RPMI8226 (cell line): ENCODE measurements at regions not wholly inside any gene's neighbourhood (a gene's known extent, or its start where the extent isn't known, plus 50 kb on each side); places are given as distances from the start of the nearest gene placed in this dataset.
"Not testable (repeated sequence)": the region's sequence is repeated elsewhere in the genome, so short reads cannot be mapped to it uniquely, and the experiment has no call there.

Experiments
- DNase-seq: peaks from one replicate; pipeline ENCODE4 v3.0.0-alpha.2; 2015

DNA sequence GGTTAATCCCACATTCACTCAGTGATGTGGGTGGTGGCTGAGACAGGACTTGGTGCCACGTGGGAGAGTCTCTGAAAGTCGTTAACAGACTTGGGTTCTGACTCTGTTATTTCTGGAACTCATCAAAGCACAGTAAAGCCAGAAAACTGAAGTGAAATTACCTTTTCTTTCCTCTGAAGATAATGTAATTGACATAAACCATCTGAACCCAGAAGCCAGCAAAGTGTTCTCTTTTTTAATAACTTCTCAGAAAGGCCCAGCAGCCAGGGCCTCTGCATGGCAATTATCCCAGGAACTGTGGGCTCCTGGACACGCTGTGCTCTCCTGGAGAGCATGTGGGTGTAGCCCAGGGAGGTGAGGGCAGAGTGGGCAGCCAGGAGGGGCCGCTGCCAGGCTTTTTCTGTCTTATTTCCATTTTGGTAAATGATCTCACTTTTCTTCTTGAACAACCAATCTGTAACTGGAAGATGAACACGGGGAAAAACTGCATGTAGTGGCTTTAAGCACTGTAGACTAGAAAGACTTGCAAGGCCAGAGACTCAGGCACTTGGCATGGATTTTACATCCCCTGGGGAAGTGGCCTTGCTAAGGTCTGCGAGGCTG lies 444.1 kb upstream of the TMEM132C start:
- no peak for DNase-seq

DNA sequence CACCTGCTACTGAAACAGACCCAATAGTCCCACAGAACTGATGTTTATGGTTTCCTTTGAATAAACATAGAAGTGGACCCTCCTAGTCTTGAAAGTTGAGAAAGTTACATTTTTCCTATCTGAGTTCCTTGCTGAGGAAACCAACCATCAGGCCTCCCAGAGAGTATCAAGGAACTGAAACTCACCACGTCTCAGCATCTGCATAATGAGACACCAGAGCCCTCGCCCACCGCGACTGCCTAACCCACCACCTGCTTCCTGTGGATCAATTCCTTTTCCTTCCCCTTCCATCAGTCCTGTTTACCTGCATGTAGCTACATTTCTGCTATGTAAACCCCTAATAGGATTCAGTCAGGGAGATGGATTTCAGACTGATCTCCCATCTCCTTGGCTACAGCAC lies 443.2 kb upstream of the TMEM132C start:
- no peak for DNase-seq

DNA sequence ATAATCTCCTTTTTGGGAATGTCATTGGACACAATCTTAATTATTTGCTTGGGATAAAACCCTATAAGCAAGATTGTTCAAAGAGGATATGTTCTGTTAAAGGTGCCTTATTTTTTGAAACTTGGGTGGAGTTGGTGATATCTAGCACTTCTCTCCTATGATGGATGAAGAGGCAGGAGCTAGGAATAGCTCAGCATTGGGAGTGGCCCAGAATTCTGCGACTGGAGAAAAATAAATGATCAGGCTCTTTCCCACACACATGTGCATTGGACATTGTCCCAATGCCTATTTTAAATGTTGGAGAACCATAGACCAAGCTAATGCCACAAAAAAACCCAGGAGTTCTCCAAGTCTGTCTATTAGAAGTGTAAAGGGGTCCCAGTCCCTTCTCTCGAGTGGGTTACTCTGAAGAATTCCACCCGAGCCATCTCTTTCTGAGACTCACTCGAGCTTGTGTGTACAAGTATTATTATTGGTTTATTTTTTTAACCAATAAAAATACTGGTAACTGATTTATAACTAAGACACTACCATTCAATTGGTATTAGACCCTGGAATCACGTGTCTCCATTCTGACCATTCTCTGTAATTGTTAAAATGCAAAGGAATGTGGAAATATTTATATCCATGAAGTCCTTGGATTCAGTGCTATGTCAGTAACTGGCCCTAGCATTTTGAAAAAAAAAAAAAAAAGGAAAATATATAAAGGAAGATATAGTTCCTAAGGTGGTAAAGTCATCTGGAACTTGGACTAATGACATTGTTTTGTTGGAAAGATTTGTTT lies 437.5 kb upstream of the TMEM132C start:
- DNase-seq = no peak

DNA sequence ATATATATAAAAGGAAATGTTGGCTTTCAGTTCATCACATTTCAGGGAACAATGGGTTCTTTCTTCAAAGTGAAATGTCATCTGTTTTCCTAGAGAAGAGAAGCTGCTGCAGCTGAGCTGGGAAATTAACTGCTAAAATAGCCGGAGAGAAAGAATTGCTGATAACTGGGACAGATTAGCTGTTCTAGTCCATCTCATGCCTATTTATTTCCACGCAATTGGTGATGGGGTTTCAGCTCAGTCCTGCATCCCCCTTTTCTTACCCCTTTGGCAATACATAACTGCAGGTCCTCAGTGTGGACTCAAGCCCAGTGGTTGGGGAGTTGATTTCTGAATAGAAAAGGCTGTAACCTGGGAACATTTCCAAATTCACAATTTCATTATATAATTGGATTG lies 436.9 kb upstream of the TMEM132C start:
- no peak for DNase-seq

DNA sequence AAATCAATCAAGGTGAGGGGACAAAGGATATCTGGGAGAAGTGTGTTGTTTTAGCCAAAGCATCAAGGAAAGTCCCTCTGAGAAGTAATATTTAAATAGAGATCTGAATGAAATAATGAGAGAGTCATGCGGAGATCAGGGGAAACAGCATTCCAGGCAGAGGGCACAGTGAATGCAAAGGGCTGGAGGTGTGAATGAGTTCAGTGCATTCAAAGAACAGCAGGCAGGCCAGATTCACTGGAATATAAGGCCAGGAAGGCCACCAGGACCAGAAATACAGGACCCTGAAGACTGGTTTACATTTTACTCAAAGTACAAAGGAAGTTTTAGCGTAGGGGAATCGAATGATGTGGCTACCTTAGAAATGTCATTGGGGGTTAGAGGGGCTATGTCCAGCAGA lies 436.2 kb upstream of the TMEM132C start:
- no peak for DNase-seq

DNA sequence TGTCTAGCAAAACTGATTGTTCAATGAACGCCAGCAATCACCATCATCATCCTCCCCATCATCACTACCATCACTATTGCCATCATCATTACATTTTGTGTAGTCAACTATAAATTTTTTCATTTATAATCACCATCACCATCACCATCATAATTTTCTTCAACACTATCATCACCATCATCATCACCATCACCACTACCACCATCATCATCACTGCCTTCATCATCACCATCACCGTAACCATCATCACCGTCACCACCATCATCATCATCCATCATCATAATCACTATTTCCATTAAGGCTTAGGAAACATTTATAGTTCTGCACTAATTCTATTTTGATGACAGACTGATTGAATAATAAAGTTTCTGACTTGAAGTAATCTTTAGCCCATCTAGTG lies 434.8 kb upstream of the TMEM132C start:
- DNase-seq = no peak

DNA sequence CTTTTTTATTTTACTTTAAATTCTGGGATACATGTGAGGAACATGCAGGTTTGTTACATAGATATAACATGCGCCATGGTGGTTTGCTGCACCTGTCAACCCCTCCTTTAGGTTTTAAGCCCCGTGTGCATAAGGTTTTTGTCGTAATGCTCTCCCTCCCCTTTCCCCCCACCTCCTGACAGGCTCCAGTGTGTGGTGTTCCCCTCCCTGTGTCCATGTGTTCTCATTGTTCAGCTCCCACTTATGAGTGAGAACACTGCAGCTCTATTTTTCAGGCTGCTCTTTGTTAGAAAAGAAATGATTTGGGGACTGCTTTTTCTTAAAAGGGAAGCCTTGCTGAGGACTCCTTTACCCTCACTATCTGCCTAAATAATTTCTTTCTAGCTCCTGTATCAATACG lies 430.2 kb upstream of the TMEM132C start:
- not testable (repeated sequence) for DNase-seq

DNA sequence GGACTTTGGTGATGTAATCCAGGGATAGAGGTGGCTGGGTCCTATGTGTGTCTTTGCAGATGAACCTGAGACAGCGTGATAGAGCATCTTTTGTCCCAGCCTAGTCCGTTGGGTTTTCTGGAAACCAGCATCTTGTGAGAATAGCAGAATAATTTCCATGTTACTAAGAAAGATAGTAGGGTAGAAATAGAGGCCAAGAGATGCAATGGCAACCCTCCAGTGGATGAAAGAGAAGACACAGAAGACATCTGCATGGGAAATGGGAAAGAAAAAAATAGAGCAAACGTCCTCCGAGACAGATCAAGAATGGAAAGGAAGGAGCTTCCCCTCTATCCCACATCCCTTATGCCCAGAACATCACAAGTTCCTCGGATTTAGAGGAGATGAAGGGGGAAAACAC lies 409.3 kb upstream of the TMEM132C start:
- no peak for DNase-seq

DNA sequence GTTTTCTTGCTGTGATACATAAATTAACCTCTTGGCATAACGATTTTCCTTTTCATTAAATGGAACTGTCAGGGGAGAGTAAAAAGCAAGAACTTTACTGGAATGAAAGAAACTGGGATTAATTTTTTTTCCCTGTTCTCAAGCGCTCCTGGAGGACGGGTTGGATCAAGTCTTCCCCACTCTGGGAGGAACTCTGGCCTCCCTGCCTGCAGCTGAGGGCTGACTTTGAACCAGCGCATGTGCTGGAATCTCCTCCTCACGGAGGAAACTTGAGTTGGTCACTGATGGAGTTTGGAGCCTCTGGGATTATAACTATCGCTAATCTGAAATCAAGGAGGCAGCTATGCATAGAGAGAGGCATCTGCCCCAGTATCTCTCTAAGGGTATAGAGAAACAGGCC lies 406.4 kb upstream of the TMEM132C start:
- no peak for DNase-seq

DNA sequence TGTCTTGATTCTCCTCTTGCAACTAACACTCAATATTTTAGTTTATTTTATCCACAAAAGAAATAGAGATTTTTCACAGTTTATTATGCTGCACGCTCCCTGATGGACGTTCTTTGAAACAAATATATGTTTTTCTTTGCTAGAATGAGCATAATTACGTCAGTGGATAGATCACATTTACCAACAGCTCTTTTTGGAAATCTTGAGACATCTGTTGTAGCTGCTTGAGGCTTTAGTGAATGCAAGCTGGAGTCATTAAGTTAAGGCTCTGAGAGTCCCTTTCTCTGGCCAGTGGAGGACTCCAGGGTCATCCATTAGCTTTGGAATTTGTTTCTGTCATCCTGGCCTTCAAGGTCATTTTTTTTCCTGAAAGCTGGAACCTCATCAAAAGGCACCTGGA lies 405.6 kb upstream of the TMEM132C start:
- no peak for DNase-seq

DNA sequence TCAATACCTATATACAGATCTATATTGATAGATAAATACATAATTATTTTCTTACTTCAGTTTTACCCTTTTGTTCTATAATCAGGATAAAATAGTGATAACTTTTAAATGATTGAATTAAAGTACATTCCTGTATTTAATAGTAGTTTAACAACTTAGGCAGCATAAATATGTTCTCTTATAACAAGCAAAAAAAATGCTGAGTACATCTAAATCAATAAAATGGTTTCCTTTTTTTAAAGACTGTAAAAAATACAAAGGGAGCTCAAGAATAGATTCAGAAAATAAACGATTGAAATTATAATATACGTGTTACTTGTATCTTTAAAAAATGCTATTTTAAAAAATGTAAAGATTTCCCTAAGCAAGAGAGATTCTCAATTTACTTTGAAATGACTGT lies 393.7 kb upstream of the TMEM132C start:
- DNase-seq = no peak

DNA sequence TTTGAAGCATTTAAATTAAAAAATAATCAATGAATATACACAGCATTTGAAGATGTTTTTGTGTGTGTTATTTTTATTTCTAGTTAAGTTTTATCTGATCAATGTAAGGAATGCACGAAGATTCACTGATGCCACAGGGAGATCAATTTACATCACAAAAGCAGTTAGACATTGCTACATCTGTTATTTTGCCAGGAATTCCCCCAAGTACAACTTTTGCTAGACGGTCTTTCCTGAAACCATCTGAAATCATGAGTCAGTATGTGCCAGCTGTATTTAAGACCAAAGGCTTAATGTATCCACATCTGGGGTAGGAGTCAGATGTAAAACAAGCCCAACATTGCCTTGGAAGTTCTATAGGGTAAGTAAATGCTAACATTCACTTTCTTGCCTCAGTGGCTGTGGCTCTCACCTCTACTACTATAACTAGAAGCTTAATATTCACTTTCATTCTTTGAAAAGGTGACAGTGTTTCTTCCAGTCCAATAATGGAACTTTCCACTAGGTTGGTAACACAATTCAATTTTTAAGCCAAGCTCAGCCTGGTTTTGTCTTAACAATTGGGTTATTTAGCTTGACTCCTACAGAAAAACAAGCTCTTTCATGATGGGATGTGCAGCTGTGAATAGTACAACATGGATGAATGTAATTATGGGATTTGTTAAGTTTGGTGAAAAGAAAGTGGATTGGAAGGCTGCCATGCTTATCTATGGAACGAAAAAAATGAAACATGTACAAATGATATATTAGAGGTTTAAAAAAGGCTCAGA lies 385.4 kb upstream of the TMEM132C start:
- no peak for DNase-seq

DNA sequence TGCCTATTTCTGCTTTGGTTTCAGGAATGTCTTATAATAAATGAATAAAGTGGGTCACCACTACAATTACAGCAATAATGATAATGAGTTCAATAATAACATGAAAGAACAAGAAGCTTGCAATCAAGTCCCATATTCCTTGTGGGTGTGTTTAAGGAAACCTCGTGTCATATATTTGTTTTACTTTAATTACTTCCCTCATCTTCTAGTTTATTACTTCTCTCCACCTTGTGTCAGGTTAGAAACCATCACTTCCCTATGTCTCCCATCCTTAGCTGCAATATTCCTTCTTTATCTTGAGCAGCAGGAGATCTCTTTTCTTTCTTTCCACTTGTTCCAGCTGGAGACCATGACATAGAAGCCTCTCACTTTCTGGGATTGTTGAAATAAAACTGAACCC lies 384.0 kb upstream of the TMEM132C start:
- DNase-seq = no peak

DNA sequence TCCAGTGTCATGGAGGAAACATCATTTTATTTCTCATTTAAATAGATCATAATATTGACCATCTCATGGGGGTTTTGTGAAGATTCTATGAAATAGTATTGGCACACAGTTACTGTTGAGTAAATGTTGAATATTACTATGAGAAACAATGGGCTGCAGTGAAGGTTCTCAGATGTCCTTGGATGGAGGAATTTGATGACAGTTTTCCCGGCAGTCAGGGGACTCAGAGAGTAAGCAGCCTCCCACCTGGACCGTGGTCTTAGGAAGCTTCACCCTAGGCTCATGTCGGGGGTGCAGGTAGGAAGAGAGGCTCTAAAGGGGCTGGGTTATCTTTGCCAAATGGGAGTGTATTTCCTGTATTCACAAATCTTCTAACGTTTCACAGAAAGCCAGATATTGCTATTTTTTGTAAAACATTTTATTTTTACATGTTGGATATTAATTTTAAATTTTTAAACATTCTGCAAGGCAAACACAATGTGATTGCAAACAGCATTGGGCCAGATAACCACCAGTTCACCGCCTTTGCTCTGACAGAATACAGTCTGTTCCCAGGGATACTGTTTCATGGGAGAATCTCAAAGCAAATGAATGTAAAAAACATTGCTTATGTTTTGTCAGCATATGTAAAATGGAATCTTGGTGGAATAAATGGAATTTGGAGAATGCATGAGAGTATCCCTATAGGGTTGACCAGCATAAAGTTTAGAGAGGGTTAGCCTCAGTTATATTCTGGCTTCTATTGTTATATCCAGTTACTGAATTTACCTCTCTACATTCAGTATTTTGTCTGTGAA lies 380.8 kb upstream of the TMEM132C start:
- no peak for DNase-seq

DNA sequence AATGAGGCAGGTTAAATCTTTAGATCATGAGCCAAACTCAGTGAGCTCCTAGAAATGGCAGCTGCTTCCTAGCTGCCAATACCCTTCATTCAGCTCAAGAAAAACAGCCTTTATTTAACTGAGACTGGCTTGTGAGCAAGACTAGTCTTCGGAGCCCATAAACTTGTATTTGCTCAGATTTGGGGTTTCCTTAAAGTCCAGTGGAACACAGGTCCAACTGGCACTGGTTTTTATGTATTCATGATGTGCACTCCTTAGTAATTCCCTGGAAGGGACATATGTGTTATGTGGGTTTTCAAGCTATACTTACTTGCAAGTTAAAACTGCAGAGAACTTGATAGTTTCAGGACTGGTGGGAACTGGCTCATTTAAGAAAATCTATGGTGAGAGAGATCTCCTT lies 380.1 kb upstream of the TMEM132C start:
- DNase-seq = no peak

DNA sequence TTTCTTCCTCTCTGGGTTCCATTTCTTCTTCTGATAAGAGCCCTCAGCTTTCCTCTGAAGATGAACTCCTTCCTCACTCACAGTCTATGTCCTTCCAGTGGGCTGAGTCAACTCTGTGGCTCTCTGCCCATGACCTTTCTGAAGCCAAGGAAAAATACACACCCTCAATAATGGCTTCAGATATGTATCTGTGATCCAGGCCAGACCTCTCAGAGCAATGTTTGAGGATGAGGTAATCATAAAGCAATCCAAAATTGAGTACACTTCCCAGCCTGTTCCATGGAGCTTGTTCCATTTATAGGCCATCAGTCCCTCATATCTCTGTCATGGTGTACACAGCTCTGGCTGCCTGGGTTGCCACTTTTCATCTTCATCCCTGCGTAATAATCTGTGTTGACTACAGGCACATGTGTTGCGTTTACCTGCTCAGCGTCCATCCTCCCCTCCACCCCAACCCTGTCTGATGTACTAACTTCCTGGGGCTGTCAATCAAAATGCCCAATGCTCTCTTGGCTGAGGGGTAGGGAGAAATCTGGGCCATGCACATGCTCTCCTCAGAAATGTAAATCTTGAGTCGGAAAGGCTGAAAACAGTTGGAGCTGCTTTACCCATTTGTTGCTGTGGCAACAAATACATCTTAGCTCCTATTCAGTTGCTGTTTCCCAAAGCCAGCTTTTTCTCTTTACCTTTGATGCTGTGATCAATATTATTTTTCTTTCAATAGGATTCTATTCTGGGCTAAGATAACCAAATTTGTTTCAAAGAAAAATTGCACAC lies 377.8 kb upstream of the TMEM132C start:
- DNase-seq = no peak

DNA sequence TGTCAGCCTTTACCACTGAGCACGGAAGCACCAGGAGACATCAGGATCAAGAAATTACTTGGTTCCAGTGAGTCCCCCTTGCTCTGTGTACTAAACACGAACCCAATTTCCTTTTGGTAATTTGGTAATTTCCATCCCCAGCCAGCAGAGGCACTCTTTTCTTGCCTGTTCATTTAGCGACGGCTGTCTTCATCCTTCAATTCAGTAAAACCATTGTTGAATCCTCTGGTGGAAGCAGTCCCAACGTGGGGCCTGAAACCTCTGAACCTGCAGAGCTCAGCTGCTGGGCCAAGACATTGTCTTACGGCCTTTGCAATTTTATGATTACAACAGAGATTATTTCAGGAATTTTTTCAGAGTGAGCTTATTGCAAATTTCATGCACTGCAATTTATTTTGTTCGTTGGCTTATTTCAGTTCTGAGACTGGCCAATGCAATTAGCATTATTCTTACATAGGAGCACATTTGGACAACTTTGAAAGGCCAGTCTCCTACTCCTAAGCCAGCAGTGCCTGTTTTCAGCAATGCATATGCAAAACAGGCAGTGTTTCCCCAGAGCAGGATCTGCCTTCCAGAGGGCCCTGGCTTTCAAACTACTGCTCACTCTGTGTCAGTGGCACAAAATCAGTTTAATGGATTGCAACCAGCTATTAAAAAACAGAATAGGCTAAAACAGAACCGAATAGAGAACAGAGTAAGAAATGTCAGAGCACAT lies 372.9 kb upstream of the TMEM132C start:
- peak; percentile 6 for DNase-seq

DNA sequence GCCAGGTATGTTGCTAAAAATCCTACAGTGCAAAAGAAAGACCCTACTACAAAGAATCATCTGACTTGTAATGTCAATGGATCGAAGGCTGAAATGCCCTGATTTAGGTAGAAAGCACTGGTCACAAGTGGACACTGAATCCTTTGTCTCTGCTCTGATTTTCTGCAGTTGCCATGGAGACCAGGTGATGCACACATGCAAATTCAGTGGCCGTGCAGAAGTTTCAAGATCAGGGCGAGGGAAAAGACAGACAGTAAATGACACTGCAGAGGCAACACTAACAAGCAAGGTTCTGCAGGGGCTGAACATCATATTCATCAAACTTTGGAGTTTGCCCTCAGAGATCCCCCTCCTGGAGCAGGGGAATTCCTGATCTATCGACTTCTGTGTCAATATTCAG lies 370.3 kb upstream of the TMEM132C start:
- DNase-seq = no peak

DNA sequence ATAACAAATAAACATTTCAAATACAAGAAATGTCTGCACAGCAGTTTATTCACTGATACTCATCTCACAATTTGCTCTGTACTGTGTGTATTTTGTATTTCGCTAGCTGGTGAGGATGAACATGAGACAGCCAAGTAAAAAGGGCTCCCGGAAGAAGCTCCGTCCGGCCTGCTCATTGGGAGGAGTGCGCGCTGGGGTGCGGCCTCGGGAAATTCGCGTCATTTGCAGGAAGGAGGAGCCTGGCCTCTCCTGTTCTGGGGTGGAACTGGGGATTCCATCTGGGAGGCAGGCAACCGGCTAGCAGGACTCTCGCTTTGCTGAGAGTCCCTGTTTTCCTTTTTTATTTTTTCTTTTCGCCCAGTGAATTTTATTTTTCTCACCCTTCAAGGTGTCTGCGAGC lies 368.4 kb upstream of the TMEM132C start:
- DNase-seq = no peak

DNA sequence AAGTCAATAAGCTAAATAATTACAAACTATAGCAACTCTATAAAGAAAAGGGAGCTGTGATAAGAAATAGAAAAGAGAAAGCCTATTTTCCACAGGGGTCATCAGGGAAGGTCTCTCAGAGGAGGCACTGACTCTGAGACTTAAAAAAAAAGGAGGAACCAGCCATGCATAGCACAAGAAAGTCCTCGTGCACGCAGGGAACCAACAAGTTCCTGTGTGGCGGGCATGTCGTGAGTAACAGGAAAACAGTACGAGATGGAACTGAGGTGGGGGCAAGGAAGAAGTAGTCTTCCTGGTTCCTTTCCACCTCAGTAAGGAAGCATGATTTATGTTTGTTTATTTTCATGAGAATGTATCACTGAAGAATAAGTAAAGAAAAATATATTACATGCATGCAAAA lies 367.0 kb upstream of the TMEM132C start:
- no peak for DNase-seq

DNA sequence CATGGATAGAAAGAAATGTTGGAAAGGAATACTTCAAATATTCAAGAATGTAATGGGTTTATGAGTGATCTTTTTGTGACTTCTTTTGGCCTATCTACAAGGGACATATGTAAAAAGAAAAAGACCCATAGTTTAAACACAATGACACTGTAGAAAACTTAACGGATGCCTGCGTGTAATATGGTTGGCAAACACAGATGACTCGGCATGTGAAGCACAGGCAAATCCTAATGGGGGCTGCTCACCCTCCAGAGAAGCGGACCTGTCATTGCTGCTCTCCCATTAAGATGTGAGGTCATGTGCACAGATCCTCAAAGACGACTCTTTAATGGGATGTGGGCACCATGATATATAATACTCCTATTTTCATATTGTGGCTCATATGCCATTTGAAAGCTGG lies 366.6 kb upstream of the TMEM132C start:
- DNase-seq = no peak

DNA sequence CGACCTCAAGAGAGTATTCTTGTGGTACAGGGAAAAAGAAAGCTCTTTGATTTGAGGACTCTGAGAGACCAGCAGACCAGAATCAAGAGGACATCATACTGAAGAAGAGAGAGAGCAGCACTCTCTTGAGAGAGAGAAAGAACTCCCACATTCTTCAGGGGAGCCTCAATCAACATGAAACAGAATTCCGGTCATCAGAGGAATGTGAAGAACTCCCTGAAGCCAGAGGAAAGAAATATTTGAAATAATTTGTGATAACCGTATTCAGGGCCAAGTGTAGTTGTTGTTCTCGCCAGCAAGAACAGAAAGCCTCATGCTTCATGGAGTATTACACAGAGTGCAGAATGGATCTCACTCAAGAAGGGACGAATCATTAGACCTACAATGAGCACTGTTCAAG lies 363.8 kb upstream of the TMEM132C start:
- DNase-seq = no peak
